ENCODE measurements at regions not wholly inside any gene's neighbourhood (a gene's known extent, or its start where the extent isn't known, plus 50 kb on each side); places are given as distances from the start of the nearest gene placed in this dataset.

- peaks cover 27% of the 10 kb centered on the region for H3K4me1 Mint-ChIP-seq
- ChIA-PET POLR2A (no interaction called here), CTCF (no interaction called here)
Observed at GRCh38 chr14:71613168-71613567, 319.1 kb upstream of the RGS6 start.

More at GRCh38 chr14:71613168-71613567, 319.1 kb upstream of the RGS6 start:
- Mint-ChIP-seq H3K9me3 (no peaks in the 10 kb centered on the region), H3K36me3 (no peaks in the 10 kb centered on the region), H3K27ac (no peak overlapping the region), H3K4me3 (no peak overlapping the region), H3K27me3 (ENCODE audit: low read depth) (no peaks in the 10 kb centered on the region)
- no peak for TF ChIP-seq NFE2L1 (CRISPR knock-in tag; IDR thresholded peaks at IDR 0.05)
- TF ChIP-seq ARID4B (CRISPR knock-in tag; IDR thresholded peaks at IDR 0.05; ENCODE audit: borderline replicate concordance): no peak
- no peak for TF ChIP-seq FOXP4 (CRISPR knock-in tag; IDR thresholded peaks at IDR 0.05)
- TF ChIP-seq AR (CRISPR knock-in tag; IDR thresholded peaks at IDR 0.05): no peak
- no peak for TF ChIP-seq ESRRA (CRISPR knock-in tag; IDR thresholded peaks at IDR 0.05; ENCODE audit: borderline replicate concordance)
- TF ChIP-seq TCF7 (CRISPR knock-in tag; IDR thresholded peaks at IDR 0.05; ENCODE audit: low read depth): no peak
- no peak for TF ChIP-seq E2F1 (CRISPR knock-in tag; IDR thresholded peaks at IDR 0.05)
- TF ChIP-seq HMGXB4 (CRISPR knock-in tag; IDR thresholded peaks at IDR 0.05): no peak
- TF ChIP-seq MLX (CRISPR knock-in tag; IDR thresholded peaks at IDR 0.05): no peak
- no peak for TF ChIP-seq RORB (CRISPR knock-in tag; IDR thresholded peaks at IDR 0.05)
- no peak for TF ChIP-seq ZNF532 (CRISPR knock-in tag; IDR thresholded peaks at IDR 0.05; ENCODE audit: borderline replicate concordance)
- no peak for DNase-seq (ENCODE audit: low spot score)
- ATAC-seq: no peak

Measured in WTC11 (cell line).